ENCODE measurements at regions not wholly inside any gene's neighbourhood (a gene's known extent, or its start where the extent isn't known, plus 50 kb on each side); places are given as distances from the start of the nearest gene placed in this dataset.
A peak's percentile ranks its signal among the peaks of the same experiment; 100 is the strongest.

DNA sequence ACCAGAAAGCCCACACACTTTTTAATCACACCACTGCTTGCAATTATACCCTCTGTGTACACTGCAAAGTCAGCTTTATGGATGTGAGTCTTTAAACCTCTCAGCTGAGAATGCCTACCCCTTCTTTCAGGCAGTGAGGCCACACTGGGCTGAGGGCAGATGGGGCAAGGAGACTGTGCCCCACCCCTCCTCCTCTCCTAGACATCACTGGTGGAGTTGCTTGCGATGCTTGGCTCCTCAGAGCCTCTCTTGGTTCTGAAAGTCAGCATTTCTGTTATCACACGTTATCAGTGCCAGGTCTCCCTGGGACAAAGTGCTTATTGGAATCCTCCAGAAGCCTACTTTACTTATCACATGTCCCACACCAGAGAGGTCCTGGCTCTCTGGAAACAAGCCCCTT, 128.2 kb downstream of the ZNF621 start:
- POLR2A ChIA-PET, result no interaction called here
- peak in 1 of 4 experiments; percentile 4 for DNase-seq (ENCODE audit: extremely low read depth in 1 of 4, low spot score in 3 of 4)
- 6% methylated on average over 2 of the region's 2 CpGs for WGBS (ENCODE audit: insufficient coverage, low coverage, missing lambda C conversion rate)

GRCh38 chr3:40653878-40654277, 129.1 kb downstream of the ZNF621 start:
- WGBS (ENCODE audit: insufficient coverage, low coverage, missing lambda C conversion rate), result 0% methylated on average over 3 of the region's 3 CpGs
- CTCF ChIA-PET (ENCODE audit: low intra/inter-chr PET ratio), result no interaction called here
- Histone ChIP-seq H4K20me1 (replicated peaks; ENCODE audit: control insufficient read depth, insufficient read depth, low read length) (no peaks in the 10 kb centered on the region), H3K4me3 (no peak overlapping the region), H3K9ac (ENCODE audit: insufficient read depth in 1 of 2, low read depth in 2 of 2, low read length in 2 of 2) (no peak overlapping the region), H3K79me2 (ENCODE audit: control insufficient read depth, insufficient read depth, low read length) (no peaks in the 10 kb centered on the region), H3K27me3 (ENCODE audit: control insufficient read depth in 2 of 2, insufficient read depth in 2 of 2, low read length in 2 of 2) (peaks cover 0 to 3% of the 10 kb centered on the region in 2 experiments; a peak in 2 of 5 replicates), H3K36me3 (ENCODE audit: control insufficient read depth, insufficient read depth, low read length) (no peaks in the 10 kb centered on the region), H3K9me1 (ENCODE audit: control insufficient read depth, insufficient read depth, low read length) (no peaks in the 10 kb centered on the region), H3K4me2 (ENCODE audit: insufficient read depth, low read length) (no peak overlapping the region), H3K27ac (ENCODE audit: extremely low read depth, low read depth, low read length) (no peak overlapping the region), H2AFZ (ENCODE audit: low read depth, low read length) (no peak overlapping the region), H3K9me3 (replicated peaks; ENCODE audit: control insufficient read depth, insufficient read depth, low read depth, low read length) (no peaks in the 10 kb centered on the region), H3K4me1 (replicated peaks in 1 of 2; ENCODE audit: control insufficient read depth in 2 of 2, insufficient read depth in 2 of 2, low read length in 2 of 2) (no peaks in the 10 kb centered on the region; a peak in 2 of 5 replicates)
- in situ Hi-C loops (cut with MboI), result no loop called here
- DNase-seq (ENCODE audit: extremely low read depth in 1 of 4, low spot score in 3 of 4) (no peak), ATAC-seq (no peak), FAIRE-seq (no peak)
- no TSS peak for BruUV-seq (replicated peaks)
- POLR2A ChIA-PET, result no interaction called here
- TF ChIP-seq CBX3 (IDR thresholded peaks at IDR 0.05; ENCODE audit: borderline replicate concordance in 1 of 2, low read length in 2 of 2) (no peak), DNMT1 (IDR thresholded peaks at IDR 0.05) (no peak), ZNF445 (CRISPR knock-in tag; IDR thresholded peaks at IDR 0.05; ENCODE audit: low read depth) (no peak), RUNX1 (IDR thresholded peaks at IDR 0.05; ENCODE audit: low read depth) (no peak), SRSF9 (IDR thresholded peaks at IDR 0.05; ENCODE audit: borderline replicate concordance, low read depth, low read length) (no peak), NFATC3 (IDR thresholded peaks at IDR 0.05) (no peak), JUND (IDR thresholded peaks at IDR 0.05; ENCODE audit: borderline replicate concordance, low read depth, low read length) (no peak), JUND (tag; IDR thresholded peaks at IDR 0.05; ENCODE audit: borderline replicate concordance, low read depth, low read length) (no peak), ZFPM2 (CRISPR knock-in tag; IDR thresholded peaks at IDR 0.05) (no peak), BCL6 (CRISPR knock-in tag; IDR thresholded peaks at IDR 0.05) (no peak), PHF20 (IDR thresholded peaks at IDR 0.05; ENCODE audit: partially characterized antibody) (no peak)
- intact Hi-C loops (cut with micrococcal nuclease), result no loop called here

More for the DNA sequence above, 128.2 kb downstream of the ZNF621 start:
- Histone ChIP-seq H4K20me1 (replicated peaks; ENCODE audit: control insufficient read depth, insufficient read depth, low read length) (no peaks in the 10 kb centered on the region), H3K27me3 (ENCODE audit: control insufficient read depth in 2 of 2, insufficient read depth in 2 of 2, low read length in 2 of 2) (peaks cover 0 to 3% of the 10 kb centered on the region in 2 experiments; a peak in 2 of 5 replicates), H3K36me3 (ENCODE audit: control insufficient read depth, insufficient read depth, low read length) (no peaks in the 10 kb centered on the region), H3K9me3 (replicated peaks; ENCODE audit: control insufficient read depth, insufficient read depth, low read depth, low read length) (no peaks in the 10 kb centered on the region), H3K9me1 (ENCODE audit: control insufficient read depth, insufficient read depth, low read length) (no peaks in the 10 kb centered on the region), H3K4me2 (ENCODE audit: insufficient read depth, low read length) (no peak overlapping the region), H3K79me2 (ENCODE audit: control insufficient read depth, insufficient read depth, low read length) (no peaks in the 10 kb centered on the region), H3K27ac (ENCODE audit: extremely low read depth, low read depth, low read length) (no peak overlapping the region), H3K4me3 (no peak overlapping the region), H3K9ac (ENCODE audit: insufficient read depth in 1 of 2, low read depth in 2 of 2, low read length in 2 of 2) (no peak overlapping the region), H3K4me1 (replicated peaks in 1 of 2; ENCODE audit: control insufficient read depth in 2 of 2, insufficient read depth in 2 of 2, low read length in 2 of 2) (no peaks in the 10 kb centered on the region; a peak in 2 of 5 replicates), H2AFZ (ENCODE audit: low read depth, low read length) (no peak overlapping the region)
- intact Hi-C loops (cut with micrococcal nuclease), result no loop called here
- no TSS peak for BruUV-seq (replicated peaks)
- CTCF ChIA-PET (ENCODE audit: low intra/inter-chr PET ratio), result no interaction called here
- FAIRE-seq (no peak), ATAC-seq (no peak)
- TF ChIP-seq RHOXF2B (CRISPR knock-in tag; conservative IDR thresholded peaks at IDR 0.05) (no peak), ZNF316 (IDR thresholded peaks at IDR 0.05) (0 out of 2 replicates have a peak, but pooled peaks have one; percentile 15), MAFF (IDR thresholded peaks at IDR 0.05; ENCODE audit: low read length) (0 out of 2 replicates have a peak, but pooled peaks have one; percentile 2), MAFG (tag; conservative IDR thresholded peaks at IDR 0.05) (peak; percentile 35; the same call in 1 of the 2 replicates), CBFA2T3 (IDR thresholded peaks at IDR 0.05) (0 out of 2 replicates have a peak, but pooled peaks have one; percentile 7)
- TF ChIP-seq, protein P1, sequence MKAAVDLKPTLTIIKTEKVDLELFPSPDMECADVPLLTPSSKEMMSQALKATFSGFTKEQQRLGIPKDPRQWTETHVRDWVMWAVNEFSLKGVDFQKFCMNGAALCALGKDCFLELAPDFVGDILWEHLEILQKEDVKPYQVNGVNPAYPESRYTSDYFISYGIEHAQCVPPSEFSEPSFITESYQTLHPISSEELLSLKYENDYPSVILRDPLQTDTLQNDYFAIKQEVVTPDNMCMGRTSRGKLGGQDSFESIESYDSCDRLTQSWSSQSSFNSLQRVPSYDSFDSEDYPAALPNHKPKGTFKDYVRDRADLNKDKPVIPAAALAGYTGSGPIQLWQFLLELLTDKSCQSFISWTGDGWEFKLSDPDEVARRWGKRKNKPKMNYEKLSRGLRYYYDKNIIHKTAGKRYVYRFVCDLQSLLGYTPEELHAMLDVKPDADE (conservative IDR thresholded peaks at IDR 0.05; ENCODE audit: control insufficient read depth, low read depth, low read length), result no peak
- in situ Hi-C loops (cut with MboI), result no loop called here
